Neural progenitor cell (in vitro differentiated cells): ENCODE measurements at regions not wholly inside any gene's neighbourhood (a gene's known extent, or its start where the extent isn't known, plus 50 kb on each side); places are given as distances from the start of the nearest gene placed in this dataset.
"Not testable (repeated sequence)": the region's sequence is repeated elsewhere in the genome, so short reads cannot be mapped to it uniquely, and the experiment has no call there.

Experiments
- CTCF ChIP-seq: fragments of 200-600 bp; sonication (generic); IDR thresholded peaks from 2 replicates; pipeline ENCODE4 v1.5.1; 2017; ENCODE audit warnings: antibody characterized with exemption, mild to moderate bottlenecking
- EZH2 ChIP-seq: fragments of 200-600 bp; sonication (generic); IDR thresholded peaks from 2 replicates; pipeline ENCODE4 v1.6.1; 2017; ENCODE audit warnings: antibody characterized with exemption, mild to moderate bottlenecking, moderate library complexity

- TF ChIP-seq EZH2, CTCF: not testable (repeated sequence)
Observed at GRCh38 chr21:10415859-10416258, 105.5 kb upstream of the TPTE start.
